HL-60 (cell line): ENCODE measurements at regions not wholly inside any gene's neighbourhood (a gene's known extent, or its start where the extent isn't known, plus 50 kb on each side); places are given as distances from the start of the nearest gene placed in this dataset.
A peak's percentile ranks its signal among the peaks of the same experiment; 100 is the strongest.

Experiments
- DNase-seq, 2 experiments: peaks; one replicate each; pipeline ENCODE4 v3.0.0-alpha.2; 2010 to 2020; ENCODE audit warnings: low read depth in 1 of 2, low spot score in 1 of 2
- H3K27ac ChIP-seq: fragments of 250-450 bp; sonication (Bioruptor Pico); replicated peaks from 2 replicates; pipeline ENCODE4 v1.5.1; 2020; ENCODE audit warnings: mild to moderate bottlenecking, moderate library complexity
- H3K27me3 ChIP-seq: fragments of 250-450 bp; sonication (Bioruptor Pico); 2 replicates; pipeline ENCODE4 v1.5.1; 2021; ENCODE audit warnings: mild to moderate bottlenecking, moderate library complexity; ENCODE audit not compliant: insufficient read depth, poor library complexity, severe bottlenecking
- H3K4me3 ChIP-seq: replicated peaks from 2 replicates; pipeline ENCODE4 v1.5.1; 2011; ENCODE audit warnings: mild to moderate bottlenecking, control low read depth, low read length; ENCODE audit not compliant: insufficient read depth
- GABPA ChIP-seq: IDR thresholded peaks from 2 replicates; pipeline ENCODE4 v1.6.1; 2012; ENCODE audit warnings: low read depth
- POLR2AphosphoS5 ChIP-seq: IDR thresholded peaks from 2 replicates; pipeline ENCODE4 v1.6.1; 2012; ENCODE audit warnings: low read depth
- SPI1 ChIP-seq: IDR thresholded peaks from 2 replicates; pipeline ENCODE4 v1.6.1; 2012; ENCODE audit warnings: low read depth, mild to moderate bottlenecking, borderline replicate concordance
- TF ChIP-seq, protein P1 (sequence below): IDR thresholded peaks from one replicate; pipeline ENCODE4 v1.5.1; 2011; ENCODE audit warnings: low read length, control low read depth, inconsistent platforms; ENCODE audit not compliant: insufficient read depth
- TF ChIP-seq, protein P2 (sequence below): IDR thresholded peaks from 2 replicates; pipeline ENCODE4 v1.6.1; 2012; ENCODE audit warnings: low read depth; ENCODE audit not compliant: insufficient replicate concordance

DNA sequence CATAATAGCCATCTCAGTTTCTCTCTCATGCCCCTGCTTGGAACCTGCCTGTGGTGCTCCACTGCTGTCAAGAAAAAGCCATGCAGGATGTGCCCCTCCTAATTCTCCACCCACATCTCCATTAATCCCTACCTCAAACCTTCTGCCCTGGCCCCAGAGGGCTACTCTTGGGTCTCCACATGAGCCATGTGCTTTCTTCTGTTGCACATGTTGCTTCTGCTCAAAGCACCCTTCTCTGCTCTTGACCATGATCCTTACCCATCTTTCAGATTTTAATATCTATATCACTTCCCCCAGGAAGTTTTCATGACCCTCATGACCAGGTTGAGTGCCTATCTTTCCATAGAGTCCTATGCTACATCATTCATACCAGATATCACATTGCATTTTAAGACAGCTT is 514.2 kb downstream of the RPS24 start:
- H3K27me3 ChIP-seq: no peaks in the 10 kb centered on the region
- H3K27ac ChIP-seq: no peak overlapping the region
- H3K4me3 ChIP-seq: no peak overlapping the region
- TF ChIP-seq, protein P1, sequence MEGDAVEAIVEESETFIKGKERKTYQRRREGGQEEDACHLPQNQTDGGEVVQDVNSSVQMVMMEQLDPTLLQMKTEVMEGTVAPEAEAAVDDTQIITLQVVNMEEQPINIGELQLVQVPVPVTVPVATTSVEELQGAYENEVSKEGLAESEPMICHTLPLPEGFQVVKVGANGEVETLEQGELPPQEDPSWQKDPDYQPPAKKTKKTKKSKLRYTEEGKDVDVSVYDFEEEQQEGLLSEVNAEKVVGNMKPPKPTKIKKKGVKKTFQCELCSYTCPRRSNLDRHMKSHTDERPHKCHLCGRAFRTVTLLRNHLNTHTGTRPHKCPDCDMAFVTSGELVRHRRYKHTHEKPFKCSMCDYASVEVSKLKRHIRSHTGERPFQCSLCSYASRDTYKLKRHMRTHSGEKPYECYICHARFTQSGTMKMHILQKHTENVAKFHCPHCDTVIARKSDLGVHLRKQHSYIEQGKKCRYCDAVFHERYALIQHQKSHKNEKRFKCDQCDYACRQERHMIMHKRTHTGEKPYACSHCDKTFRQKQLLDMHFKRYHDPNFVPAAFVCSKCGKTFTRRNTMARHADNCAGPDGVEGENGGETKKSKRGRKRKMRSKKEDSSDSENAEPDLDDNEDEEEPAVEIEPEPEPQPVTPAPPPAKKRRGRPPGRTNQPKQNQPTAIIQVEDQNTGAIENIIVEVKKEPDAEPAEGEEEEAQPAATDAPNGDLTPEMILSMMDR: no peak
- TF ChIP-seq SPI1: no peak
- no peak for TF ChIP-seq GABPA
- no peak for TF ChIP-seq POLR2AphosphoS5
- TF ChIP-seq, protein P2, sequence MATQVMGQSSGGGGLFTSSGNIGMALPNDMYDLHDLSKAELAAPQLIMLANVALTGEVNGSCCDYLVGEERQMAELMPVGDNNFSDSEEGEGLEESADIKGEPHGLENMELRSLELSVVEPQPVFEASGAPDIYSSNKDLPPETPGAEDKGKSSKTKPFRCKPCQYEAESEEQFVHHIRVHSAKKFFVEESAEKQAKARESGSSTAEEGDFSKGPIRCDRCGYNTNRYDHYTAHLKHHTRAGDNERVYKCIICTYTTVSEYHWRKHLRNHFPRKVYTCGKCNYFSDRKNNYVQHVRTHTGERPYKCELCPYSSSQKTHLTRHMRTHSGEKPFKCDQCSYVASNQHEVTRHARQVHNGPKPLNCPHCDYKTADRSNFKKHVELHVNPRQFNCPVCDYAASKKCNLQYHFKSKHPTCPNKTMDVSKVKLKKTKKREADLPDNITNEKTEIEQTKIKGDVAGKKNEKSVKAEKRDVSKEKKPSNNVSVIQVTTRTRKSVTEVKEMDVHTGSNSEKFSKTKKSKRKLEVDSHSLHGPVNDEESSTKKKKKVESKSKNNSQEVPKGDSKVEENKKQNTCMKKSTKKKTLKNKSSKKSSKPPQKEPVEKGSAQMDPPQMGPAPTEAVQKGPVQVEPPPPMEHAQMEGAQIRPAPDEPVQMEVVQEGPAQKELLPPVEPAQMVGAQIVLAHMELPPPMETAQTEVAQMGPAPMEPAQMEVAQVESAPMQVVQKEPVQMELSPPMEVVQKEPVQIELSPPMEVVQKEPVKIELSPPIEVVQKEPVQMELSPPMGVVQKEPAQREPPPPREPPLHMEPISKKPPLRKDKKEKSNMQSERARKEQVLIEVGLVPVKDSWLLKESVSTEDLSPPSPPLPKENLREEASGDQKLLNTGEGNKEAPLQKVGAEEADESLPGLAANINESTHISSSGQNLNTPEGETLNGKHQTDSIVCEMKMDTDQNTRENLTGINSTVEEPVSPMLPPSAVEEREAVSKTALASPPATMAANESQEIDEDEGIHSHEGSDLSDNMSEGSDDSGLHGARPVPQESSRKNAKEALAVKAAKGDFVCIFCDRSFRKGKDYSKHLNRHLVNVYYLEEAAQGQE: no peak
- no peak for DNase-seq

DNA sequence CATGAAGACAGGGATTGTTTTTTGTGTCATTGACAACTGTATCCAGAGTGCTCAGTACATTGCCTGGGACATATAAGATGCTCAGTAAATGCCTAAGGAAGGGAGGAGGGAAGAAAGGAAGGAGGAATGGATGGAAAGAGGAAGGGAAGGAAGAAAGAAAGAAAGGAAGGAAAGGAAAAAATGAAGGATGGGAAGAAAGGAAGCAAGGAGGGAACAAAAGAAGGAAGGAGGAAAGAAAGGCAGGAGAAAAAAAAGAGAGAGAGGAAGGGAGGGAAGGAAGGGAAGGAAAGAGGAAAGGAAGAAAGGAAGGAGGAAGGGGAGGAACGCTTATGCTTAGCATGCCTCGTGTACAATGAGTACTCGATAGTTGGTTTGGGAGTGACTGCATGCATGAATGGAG is 514.7 kb downstream of the RPS24 start:
- H3K27ac ChIP-seq: no peak overlapping the region
- no peak overlapping the region for H3K4me3 ChIP-seq
- TF ChIP-seq, protein P1: no peak
- TF ChIP-seq GABPA: no peak
- TF ChIP-seq SPI1: no peak
- no peak for TF ChIP-seq POLR2AphosphoS5
- TF ChIP-seq, protein P2: no peak
- DNase-seq: no peak
- H3K27me3 ChIP-seq: no peaks in the 10 kb centered on the region

DNA sequence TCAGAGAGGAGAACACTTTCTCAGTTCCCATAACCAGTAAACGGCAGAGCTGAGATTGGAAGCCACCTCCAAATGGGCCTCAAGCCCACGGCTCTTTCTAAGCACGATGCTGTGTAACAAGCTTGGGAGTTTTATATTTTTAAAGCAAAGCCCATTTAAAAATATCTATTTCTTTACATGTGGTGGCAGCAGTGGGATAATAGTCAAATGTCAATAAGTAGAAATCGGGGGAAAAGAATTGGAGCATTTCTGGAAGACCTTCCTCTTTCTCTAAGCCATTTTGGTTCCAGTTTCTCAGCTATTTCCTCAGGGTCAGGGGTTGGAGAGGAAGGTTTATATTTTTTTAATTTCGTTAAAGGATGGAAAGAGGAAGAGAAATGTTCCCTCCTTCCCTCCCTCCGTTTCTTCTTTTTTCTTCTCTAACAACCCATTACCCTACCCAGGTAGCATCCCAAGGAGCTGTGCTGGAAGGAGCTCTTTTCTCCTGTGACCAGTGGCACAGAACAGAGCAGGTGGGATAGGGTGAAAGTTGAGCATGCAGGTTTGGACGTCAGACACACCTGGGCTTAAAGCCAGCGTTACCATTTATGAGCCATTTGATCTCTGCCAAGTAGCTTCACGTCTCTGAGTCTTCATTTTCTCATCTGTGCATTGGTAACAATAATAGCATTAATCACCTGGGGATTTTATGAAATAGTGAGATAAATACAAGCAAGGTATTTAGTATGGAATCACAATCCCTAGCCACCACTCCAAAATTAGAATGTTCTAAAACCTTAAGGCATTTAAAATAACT is 515.7 kb downstream of the RPS24 start:
- Histone ChIP-seq H3K27ac (no peak overlapping the region), H3K4me3 (no peak overlapping the region), H3K27me3 (no peaks in the 10 kb centered on the region)
- TF ChIP-seq, protein P2: no peak
- TF ChIP-seq SPI1 (peak; percentile 71), GABPA (no peak), POLR2AphosphoS5 (no peak)
- TF ChIP-seq, protein P1: no peak
- DNase-seq: no peak
